GM23338 (cell line): ENCODE measurements at regions not wholly inside any gene's neighbourhood (a gene's known extent, or its start where the extent isn't known, plus 50 kb on each side); places are given as distances from the start of the nearest gene placed in this dataset.

Experiments
- ATAC-seq: fragments of 200-7000 bp; cut with Tn5 transposase; 3 replicates; pipeline ENCODE4 v1.9.1; 2020
- DNase-seq: peaks from one replicate; pipeline ENCODE4 v3.0.0-alpha.2; 2015; ENCODE audit warnings: low spot score
- H2AFZ ChIP-seq: fragments of 200-600 bp; sonication (generic); 2 replicates; pipeline ENCODE4 v1.8.0; 2016; ENCODE audit warnings: antibody characterized with exemption, mild to moderate bottlenecking, moderate library complexity
- H3F3A ChIP-seq: fragments of 200-600 bp; sonication (generic); replicated peaks from 2 replicates; pipeline ENCODE4 v1.8.0; 2017; ENCODE audit warnings: antibody characterized with exemption, mixed run types, low read depth
- H3K27ac ChIP-seq: fragments of 200-600 bp; sonication (generic); 2 replicates; pipeline ENCODE4 v1.6.1; 2016; ENCODE audit warnings: low read depth
- H3K27me3 ChIP-seq: fragments of 200-600 bp; sonication (generic); 2 replicates; pipeline ENCODE4 v1.8.0; 2016; ENCODE audit warnings: mild to moderate bottlenecking, mixed run types, moderate library complexity; ENCODE audit not compliant: insufficient read depth
- H3K36me3 ChIP-seq: fragments of 200-600 bp; sonication (generic); 2 replicates; pipeline ENCODE4 v1.8.0; 2016; ENCODE audit warnings: mild to moderate bottlenecking; ENCODE audit not compliant: insufficient read depth
- H3K4me1 ChIP-seq: fragments of 200-600 bp; sonication (generic); 2 replicates; pipeline ENCODE4 v1.8.0; 2016; ENCODE audit warnings: mild to moderate bottlenecking, moderate library complexity; ENCODE audit not compliant: insufficient read depth
- H3K4me2 ChIP-seq: fragments of 200-600 bp; sonication (generic); 2 replicates; pipeline ENCODE4 v1.7.1; 2017; ENCODE audit warnings: mixed run types
- H3K4me3 ChIP-seq: fragments of 200-600 bp; sonication (generic); 2 replicates; pipeline ENCODE4 v1.6.1; 2016; ENCODE audit warnings: mixed run types
- H3K79me2 ChIP-seq: fragments of 200-600 bp; sonication (generic); replicated peaks from 2 replicates; pipeline ENCODE4 v1.8.0; 2017; ENCODE audit warnings: mild to moderate bottlenecking; ENCODE audit not compliant: insufficient read depth
- H3K9me2 ChIP-seq: fragments of 200-600 bp; sonication (generic); 2 replicates; pipeline ENCODE4 v1.8.0; 2017; ENCODE audit not compliant: insufficient read depth
- H4K20me1 ChIP-seq: fragments of 200-600 bp; sonication (generic); replicated peaks from 2 replicates; pipeline ENCODE4 v1.8.0; 2017; ENCODE audit warnings: mild to moderate bottlenecking; ENCODE audit not compliant: insufficient read depth
- H3K27ac Mint-ChIP-seq: 2 replicates; pipeline ENCODE4 v1.8.0; 2020; ENCODE audit warnings: inconsistent platforms, mild to moderate bottlenecking, moderate library complexity, mixed read lengths
- H3K27me3 Mint-ChIP-seq: 3 replicates; pipeline ENCODE4 v1.8.0; 2022; ENCODE audit warnings: low read depth, mild to moderate bottlenecking, moderate library complexity, mixed read lengths, inconsistent platforms; ENCODE audit not compliant: insufficient read depth, poor library complexity
- H3K36me3 Mint-ChIP-seq: 3 replicates; pipeline ENCODE4 v1.8.0; 2021; ENCODE audit warnings: low read depth, mild to moderate bottlenecking, inconsistent platforms, moderate library complexity, mixed read lengths
- H3K4me1 Mint-ChIP-seq: 3 replicates; pipeline ENCODE4 v1.8.0; 2020; ENCODE audit warnings: mild to moderate bottlenecking, inconsistent platforms, mixed read lengths
- H3K4me3 Mint-ChIP-seq: 3 replicates; pipeline ENCODE4 v1.8.0; 2021; ENCODE audit warnings: moderate library complexity, mild to moderate bottlenecking, inconsistent platforms, mixed read lengths
- H3K9me3 Mint-ChIP-seq: 3 replicates; pipeline ENCODE4 v1.8.0; 2020; ENCODE audit warnings: moderate library complexity, mild to moderate bottlenecking, inconsistent platforms, mixed read lengths
- CREB1 ChIP-seq: fragments of 250-450 bp; sonication (Bioruptor Pico); IDR thresholded peaks from 2 replicates; pipeline ENCODE4 v1.5.0; 2020; ENCODE audit warnings: low read depth, mild to moderate bottlenecking, moderate library complexity
- CTCF ChIP-seq, 2 experiments: fragments of 200-600 bp in 1 of 2; sonication (generic) in 1 of 2; conservative IDR thresholded peaks; 2 replicates each; pipeline versions ENCODE4 v1.5.1 to v1.6.1; 2016 to 2017; ENCODE audit warnings: antibody characterized with exemption in 2 of 2, low read depth in 2 of 2, mild to moderate bottlenecking in 2 of 2, moderate library complexity in 1 of 2
- ETS1 ChIP-seq: IDR thresholded peaks from 2 replicates; pipeline ENCODE4 v1.6.1; 2016; ENCODE audit warnings: antibody characterized with exemption
- EZH2 ChIP-seq: fragments of 200-600 bp; sonication (generic); IDR thresholded peaks from one replicate; pipeline ENCODE4 v1.8.0; 2017; ENCODE audit warnings: antibody characterized with exemption, mild to moderate bottlenecking, low read depth; ENCODE audit not compliant: unreplicated experiment
- EZH2phosphoT487 ChIP-seq: fragments of 200-600 bp; sonication (generic); IDR thresholded peaks from one replicate; pipeline ENCODE4 v1.8.1; 2018; ENCODE audit warnings: antibody characterized with exemption; ENCODE audit not compliant: unreplicated experiment
- JUNB ChIP-seq: IDR thresholded peaks from one replicate; pipeline ENCODE4 v1.6.1; 2016; ENCODE audit warnings: antibody characterized with exemption; ENCODE audit not compliant: unreplicated experiment
- NANOG ChIP-seq: IDR thresholded peaks from 2 replicates; pipeline ENCODE4 v1.6.1; 2016; ENCODE audit warnings: antibody characterized with exemption, borderline replicate concordance
- POLR2AphosphoS5 ChIP-seq: IDR thresholded peaks from 2 replicates; pipeline ENCODE4 v1.6.1; 2016; ENCODE audit warnings: antibody characterized with exemption, low read depth
- REST ChIP-seq: IDR thresholded peaks from one replicate; pipeline ENCODE4 v1.6.1; 2018; ENCODE audit warnings: antibody characterized with exemption; ENCODE audit not compliant: unreplicated experiment
- STAT1 ChIP-seq: IDR thresholded peaks from one replicate; pipeline ENCODE4 v1.6.1; 2016; ENCODE audit warnings: antibody characterized with exemption; ENCODE audit not compliant: unreplicated experiment
- ZNF114 ChIP-seq: fragments of 250-450 bp; sonication (Bioruptor Pico); IDR thresholded peaks from 2 replicates; pipeline ENCODE4 v1.5.0; 2020; ENCODE audit warnings: mild to moderate bottlenecking, moderate library complexity
- ZNF331 ChIP-seq: fragments of 250-450 bp; sonication (Bioruptor Pico); IDR thresholded peaks from 2 replicates; pipeline ENCODE4 v1.5.0; 2020; ENCODE audit warnings: low read depth, mild to moderate bottlenecking, moderate library complexity
- ZNF462 ChIP-seq: fragments of 250-450 bp; sonication (Bioruptor Pico); IDR thresholded peaks from 2 replicates; pipeline ENCODE4 v1.5.0; 2020; ENCODE audit warnings: mild to moderate bottlenecking, moderate library complexity

GRCh38 chrX:109943740-109944092 is 59.2 kb upstream of the TMEM164 start:
- peaks cover 18% of the 10 kb centered on the region for H3K4me1 Mint-ChIP-seq
- TF ChIP-seq EZH2phosphoT487 (no peak), CREB1 (CRISPR knock-in tag) (no peak), JUNB (no peak), EZH2 (no peak), ETS1 (no peak), NANOG (no peak), STAT1 (no peak), POLR2AphosphoS5 (no peak), ZNF114 (no peak), ZNF331 (CRISPR knock-in tag) (no peak), ZNF462 (no peak), CTCF (conservative IDR thresholded peaks at IDR 0.05; ENCODE audit: low read depth in 2 of 2) (no peak), REST (no peak)
- no peaks in the 10 kb centered on the region for H3K9me2 ChIP-seq
- peaks cover 7% of the 10 kb centered on the region for H3K27me3 Mint-ChIP-seq
- ATAC-seq (no peak), DNase-seq (no peak)
- no peaks in the 10 kb centered on the region for H3K36me3 Mint-ChIP-seq
- H3K36me3 ChIP-seq = no peaks in the 10 kb centered on the region
- no peaks in the 10 kb centered on the region for H4K20me1 ChIP-seq
- no peak overlapping the region for H3K4me3 Mint-ChIP-seq
- H2AFZ ChIP-seq = no peak overlapping the region
- no peak overlapping the region for H3K27ac ChIP-seq
- H3K9me3 Mint-ChIP-seq = no peaks in the 10 kb centered on the region
- no peak overlapping the region for H3K4me3 ChIP-seq
- no peak overlapping the region for H3K4me2 ChIP-seq
- no peaks in the 10 kb centered on the region for H3K27me3 ChIP-seq
- no peaks in the 10 kb centered on the region for H3F3A ChIP-seq
- no peaks in the 10 kb centered on the region for H3K79me2 ChIP-seq
- H3K27ac Mint-ChIP-seq = no peak overlapping the region
- 0 out of 2 replicates have a peak, but pooled peaks cover 11% of the 10 kb centered on the region for H3K4me1 ChIP-seq
